Right ventricle myocardium inferior (tissue), 1 donor: ENCODE measurements at regions not wholly inside any gene's neighbourhood (a gene's known extent, or its start where the extent isn't known, plus 50 kb on each side); places are given as distances from the start of the nearest gene placed in this dataset. TPM values are rescaled to one million over a fixed set of nuclear protein-coding genes. Genes with fewer than 3 reads are reported as not detected.

Experiments
- ATAC-seq: fragments of 200-7000 bp; cut with Tn5 transposase; one replicate; pipeline ENCODE4 v1.9.1; 2020; ENCODE audit warnings: mild to moderate bottlenecking, moderate library complexity
- DNase-seq: peaks from one replicate; pipeline ENCODE4 v3.0.0; 2021; ENCODE audit errors: missing footprints
- intact Hi-C: fragments of 100-400 bp; cut with DNase I; formaldehyde crosslinking; loops from one replicate; pipeline ENCODE4 v1.11.0; 2022
- microRNA-seq: library from miRNA; unstranded; fragments of <30 nt; microRNA quantifications from one replicate; pipeline ENCODE4 v1.2.0, GENCODE V29; 2020
- donor health status: DM: no; HTN: yes; CAD: no; lungs with severe emphysema.

DNA sequence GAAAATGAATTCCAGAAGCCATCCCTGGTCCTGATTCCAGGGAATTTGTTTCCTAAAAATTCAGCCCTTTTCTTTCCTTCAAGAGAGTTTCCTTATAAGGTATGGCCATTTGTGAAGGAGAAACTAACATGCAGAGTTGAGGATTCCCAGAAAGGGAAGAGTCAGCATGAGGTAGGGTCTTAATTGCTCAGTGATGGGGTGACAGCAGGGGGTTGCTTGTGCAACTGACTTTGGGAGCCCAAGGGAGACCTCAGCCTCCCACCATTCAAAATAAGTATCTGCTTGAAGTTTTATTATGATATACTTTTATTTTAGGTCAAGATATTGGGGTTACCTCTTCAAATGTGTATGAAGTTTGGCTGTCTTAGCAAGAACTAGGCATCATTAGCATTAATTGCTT is 74.9 kb upstream of the CELF4 start:
- no peak for ATAC-seq
- intact Hi-C loops, result no loop called here

DNA sequence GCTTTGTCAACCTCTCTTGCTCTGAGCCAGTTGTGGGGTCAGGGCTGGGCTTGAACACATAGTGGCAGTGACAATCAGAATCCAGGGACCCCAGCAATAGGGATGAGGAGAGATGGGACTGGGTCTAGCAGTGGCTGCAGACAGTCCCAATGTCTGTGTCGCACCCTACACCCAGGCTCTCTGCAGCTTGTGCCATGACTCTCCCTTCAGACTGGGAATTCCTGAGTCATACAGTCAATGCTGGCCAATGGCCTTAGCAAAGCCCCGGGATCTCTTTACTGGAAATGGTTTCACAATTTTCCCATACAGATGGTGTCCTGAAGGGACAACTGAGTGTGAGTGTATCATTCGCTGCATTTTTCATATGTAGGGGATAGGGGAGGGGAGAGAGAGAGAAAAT is 74.2 kb upstream of the CELF4 start:
- ATAC-seq, result no peak
- no peak for DNase-seq
- intact Hi-C loops, result no loop called here

More for the DNA sequence above, 74.9 kb upstream of the CELF4 start:
- DNase-seq, result no peak

DNA sequence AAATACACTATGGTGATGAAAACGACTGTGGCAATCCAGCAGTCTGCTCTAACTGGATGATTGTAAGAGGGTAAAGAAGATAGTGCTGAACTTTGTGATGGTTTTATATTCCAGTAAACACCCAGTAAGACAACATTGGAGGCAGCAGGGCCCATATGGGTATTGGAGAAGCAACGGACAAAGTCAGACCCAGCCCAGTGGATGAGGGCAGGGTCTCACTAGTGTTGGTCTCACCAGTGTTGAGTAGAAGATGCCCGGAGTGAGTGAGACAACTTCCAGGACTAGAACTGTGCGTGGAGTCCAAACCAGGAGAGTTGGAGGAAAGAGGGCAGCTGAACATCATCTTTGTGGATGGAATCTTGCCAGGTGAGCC is 71.9 kb upstream of the CELF4 start:
- no peak for ATAC-seq
- DNase-seq, result no peak
- intact Hi-C loops, result no loop called here

DNA sequence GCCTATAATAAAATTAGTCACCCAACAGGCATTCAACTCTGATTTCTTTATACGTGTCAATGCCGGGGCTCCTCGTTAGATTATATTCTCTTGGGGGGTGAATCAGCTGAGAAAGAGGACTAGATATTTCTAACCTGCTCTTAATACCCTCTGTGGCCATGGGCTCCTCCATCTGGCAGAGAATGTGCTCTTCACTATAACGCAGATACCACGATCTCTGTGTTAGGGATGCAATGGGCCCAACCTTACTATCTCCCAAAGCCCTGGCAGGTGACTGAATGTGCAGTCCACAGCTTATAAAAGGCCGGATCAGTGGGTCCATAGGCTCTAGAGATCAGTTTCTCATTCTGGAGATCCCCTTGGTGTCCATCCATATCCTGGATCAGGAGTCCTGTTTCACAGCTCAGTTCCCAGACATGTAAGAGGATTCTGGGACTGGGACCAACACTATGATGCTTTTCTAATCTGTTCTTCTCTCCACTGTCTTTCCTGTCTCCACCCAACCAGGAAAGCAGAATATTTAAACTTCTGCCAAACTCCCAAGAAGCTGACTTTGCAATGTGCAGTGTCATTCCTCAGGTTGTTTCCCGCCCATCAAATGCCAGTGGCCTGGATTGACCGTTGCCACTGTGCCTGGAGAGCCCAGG is 71.4 kb upstream of the CELF4 start:
- intact Hi-C loops, result no loop called here
- ATAC-seq, result no peak

DNA sequence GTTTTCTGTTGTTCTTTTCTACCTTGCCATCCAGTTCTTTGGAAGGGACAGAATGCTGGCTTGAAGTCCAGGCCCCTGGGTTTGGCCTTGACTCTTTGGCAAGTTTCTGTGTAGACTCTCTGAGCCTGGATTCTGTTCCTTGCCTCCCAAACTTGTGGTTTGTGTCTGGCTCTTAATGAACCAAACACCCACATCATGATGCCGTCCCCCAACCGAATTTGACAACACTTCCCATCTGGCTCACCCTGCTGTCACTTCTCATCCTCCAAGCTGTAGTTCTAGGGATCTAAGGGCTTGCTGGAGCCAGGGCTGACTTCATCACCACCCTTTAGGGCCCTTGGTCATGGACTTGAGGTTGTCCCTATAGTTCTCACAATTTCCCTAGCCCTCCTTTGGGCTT is 68.9 kb upstream of the CELF4 start:
- intact Hi-C loops, result no loop called here
- no peak for DNase-seq
- ATAC-seq, result no peak

More for the DNA sequence above, 71.4 kb upstream of the CELF4 start:
- no peak for DNase-seq

DNA sequence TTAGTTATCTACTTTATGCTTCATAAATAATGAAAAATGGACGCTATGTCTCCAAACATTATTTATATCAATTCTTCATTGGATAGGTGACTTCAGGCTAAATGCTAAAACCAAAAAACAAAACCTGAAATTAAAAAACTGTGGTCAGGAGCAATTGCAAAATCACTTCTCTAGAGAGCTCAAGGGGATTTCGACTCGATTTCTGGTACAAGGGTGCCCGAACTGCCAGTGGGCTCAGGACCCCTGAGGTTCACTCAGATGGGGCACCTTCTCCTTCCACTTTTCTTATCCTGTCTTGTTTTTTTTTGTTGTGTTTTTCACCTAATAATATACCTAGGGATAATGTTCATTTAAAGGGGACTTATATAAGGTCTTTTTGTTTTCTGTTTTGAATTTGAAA is 65.8 kb upstream of the CELF4 start:
- DNase-seq, result no peak
- intact Hi-C loops, result no loop called here
- no peak for ATAC-seq

DNA sequence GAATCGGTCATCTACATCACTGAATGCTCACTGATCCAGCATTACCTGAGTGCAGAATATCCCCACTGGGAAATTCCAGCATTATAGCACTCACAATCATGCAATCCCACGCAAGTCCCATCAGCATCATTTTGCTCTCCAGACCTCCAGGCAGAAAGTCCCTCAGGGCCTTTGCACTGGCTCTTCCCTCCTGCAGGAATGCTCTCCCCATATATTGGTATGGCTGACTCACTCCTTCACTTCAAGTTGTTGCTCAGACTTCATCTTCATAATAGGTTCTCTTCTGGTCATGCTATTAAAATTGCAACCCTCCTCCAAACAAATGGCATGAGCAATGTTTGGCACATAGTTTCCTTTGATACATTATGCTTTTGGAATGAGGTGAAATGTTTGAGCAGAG is 64.7 kb upstream of the CELF4 start:
- DNase-seq (no peak), ATAC-seq (no peak)
- intact Hi-C loops, result no loop called here

DNA sequence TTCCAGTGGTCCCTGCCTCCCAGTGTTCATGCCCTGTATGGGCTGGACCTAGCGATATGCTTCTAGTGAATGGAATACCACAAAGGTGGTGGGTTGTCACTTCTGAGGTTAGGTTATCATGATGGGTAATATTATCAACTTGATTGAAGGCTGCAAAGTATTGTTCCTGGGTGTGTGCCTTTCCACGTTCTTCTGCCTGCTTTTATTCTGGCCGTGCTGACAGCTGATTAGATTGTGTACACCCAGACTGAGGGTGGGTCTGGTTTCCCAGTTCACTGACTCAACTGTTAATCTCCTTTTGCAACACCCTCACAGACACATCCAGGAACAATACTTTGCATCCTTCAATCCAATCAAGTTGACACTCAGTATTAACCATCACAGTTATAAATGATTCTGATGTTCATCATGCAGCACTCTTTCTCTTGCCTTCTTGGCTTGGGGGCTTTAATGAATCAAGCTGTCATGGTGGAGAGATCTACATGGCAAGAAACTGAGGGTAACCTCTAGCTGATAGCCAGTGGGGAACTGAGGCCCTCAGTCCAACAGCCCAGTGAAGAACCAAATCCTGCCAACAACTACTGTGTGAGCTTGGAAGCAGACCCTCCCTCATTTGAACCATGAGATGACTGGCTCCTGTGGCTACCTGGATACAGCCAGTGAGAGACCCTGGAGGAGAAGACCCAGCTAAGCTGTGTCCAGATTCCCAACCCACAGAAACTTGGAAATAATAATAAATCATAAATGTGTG is 63.0 kb upstream of the CELF4 start:
- DNase-seq (no peak), ATAC-seq (no peak)
- intact Hi-C loops, result no loop called here

DNA sequence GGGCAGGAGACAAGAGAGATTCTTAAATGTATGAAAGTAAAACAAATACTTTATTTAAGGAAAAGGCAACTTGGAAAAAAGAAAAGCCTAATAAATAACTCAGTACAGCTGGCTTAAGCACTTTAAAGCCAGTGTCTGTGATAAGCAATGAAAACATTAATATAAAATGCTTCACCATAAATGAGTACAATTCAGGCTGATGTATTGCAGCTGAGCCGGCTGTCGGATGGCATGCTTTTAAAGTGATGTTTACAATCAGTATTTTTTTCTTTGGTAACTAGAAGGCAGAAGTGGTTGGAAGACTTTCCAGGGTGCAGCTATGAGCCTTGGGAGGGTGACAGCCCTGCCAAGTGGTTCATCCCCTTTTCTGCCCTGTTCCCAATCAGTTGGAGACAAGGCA is 58.7 kb upstream of the CELF4 start:
- intact Hi-C loops, result no loop called here
- ATAC-seq (no peak), DNase-seq (no peak)

DNA sequence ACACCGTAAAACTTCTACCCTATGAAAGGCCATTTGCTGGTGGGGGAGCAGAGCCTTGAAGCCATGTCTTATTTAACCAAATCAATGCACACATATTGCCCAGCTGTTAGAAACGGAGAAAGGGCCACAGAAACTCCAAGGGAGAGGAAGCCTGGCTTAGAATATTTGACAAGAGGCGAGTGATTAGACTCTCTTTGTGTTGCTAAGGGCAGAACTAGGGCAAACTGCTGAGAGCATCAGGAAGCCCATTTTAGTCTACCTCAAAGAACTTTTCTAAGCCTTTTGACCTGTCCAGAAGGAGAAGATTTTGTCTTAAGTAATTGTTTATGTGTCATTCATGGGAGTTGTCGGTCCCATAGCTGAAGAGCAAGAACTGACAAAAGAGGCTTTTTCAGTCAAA is 54.4 kb upstream of the CELF4 start:
- ATAC-seq (no peak), DNase-seq (no peak)
- intact Hi-C loops, result no loop called here

DNA sequence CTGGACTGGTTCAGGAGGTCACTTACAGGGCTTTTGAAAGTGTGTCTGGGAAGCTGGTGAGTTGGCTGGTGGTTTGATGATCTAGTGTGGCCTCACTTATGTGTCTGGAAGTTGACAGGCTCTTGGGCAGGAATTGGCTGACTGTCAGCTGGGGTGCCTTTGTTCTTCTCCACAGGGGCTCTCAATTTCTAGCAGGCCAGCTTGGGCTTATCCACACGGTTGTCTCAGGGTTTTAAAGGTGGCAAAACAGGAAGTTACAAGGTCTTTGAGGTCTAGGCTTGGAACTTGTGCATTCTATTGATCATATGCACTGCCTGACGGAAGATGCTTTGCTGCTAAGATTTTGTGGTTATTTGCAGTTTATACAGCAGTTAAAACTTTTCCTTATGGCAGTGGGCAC is 52.0 kb upstream of the CELF4 start:
- intact Hi-C loops, result no loop called here
- DNase-seq (no peak), ATAC-seq (no peak)

Small RNA genes lying in the stretch of these regions (microRNA-seq; reads per million reads assigned to microRNA genes)
- gene MIR4318, result not detected
- not detected for gene MIR5583-1
- gene MIR5583-2, result not detected
- gene MIR924, result not detected
